ENCODE measurements at regions not wholly inside any gene's neighbourhood (a gene's known extent, or its start where the extent isn't known, plus 50 kb on each side); places are given as distances from the start of the nearest gene placed in this dataset.

DNA sequence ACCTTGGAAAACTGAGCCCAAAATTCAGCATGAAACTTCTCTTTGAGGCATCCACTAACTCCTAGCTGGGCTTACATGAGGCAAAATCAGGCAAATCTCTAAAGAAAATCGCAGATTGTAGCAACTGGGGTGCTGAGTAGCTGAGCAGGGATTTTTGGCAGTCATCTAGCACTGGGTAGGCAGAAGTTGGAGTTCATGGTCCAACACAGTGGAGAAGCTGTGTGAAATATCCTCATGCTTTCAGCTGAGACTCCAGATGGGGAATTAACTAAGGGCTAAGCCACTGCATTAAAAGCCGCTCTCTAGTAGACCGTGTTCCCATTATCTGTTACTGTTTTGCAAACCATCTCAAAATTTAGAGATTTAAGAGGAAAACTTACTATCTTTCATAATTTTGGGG, 240.1 kb upstream of the PHYHIPL start:
- POLR2A ChIA-PET: no interaction called here
- TF ChIP-seq HDGF (IDR thresholded peaks at IDR 0.05; ENCODE audit: borderline replicate concordance): no peak
- no peak for TF ChIP-seq ELF4 (IDR thresholded peaks at IDR 0.05)
- no peak for TF ChIP-seq PKNOX1 (IDR thresholded peaks at IDR 0.05)
- no peak for TF ChIP-seq L3MBTL2 (conservative IDR thresholded peaks at IDR 0.05)
- no peak for TF ChIP-seq ARNT (IDR thresholded peaks at IDR 0.05)
- no peak for TF ChIP-seq SUZ12 (IDR thresholded peaks at IDR 0.05)
- no peak for TF ChIP-seq BHLHE40 (IDR thresholded peaks at IDR 0.05; ENCODE audit: borderline replicate concordance)
- DNase-seq (ENCODE audit: extremely low spot score): no peak
- CTCF ChIA-PET: no interaction called here

- POLR2A ChIA-PET: no interaction called here
Observed at GRCh38 chr10:58937423-58937822, 239.0 kb upstream of the PHYHIPL start.

GRCh38 chr10:58942724-58943123, 233.7 kb upstream of the PHYHIPL start:
- ChIA-PET CTCF (interaction anchor here (0.6 kb wide), 1 partner anchor 680 kb away, joined by 3 read pairs; no protein-coding TSS in a partner anchor), POLR2A (no interaction called here)
- no peak for TF ChIP-seq ELF4 (IDR thresholded peaks at IDR 0.05)
- no peak for TF ChIP-seq LEF1 (IDR thresholded peaks at IDR 0.05; ENCODE audit: borderline replicate concordance)
- no peak for TF ChIP-seq BHLHE40 (IDR thresholded peaks at IDR 0.05; ENCODE audit: borderline replicate concordance)
- TF ChIP-seq ZNF384 (IDR thresholded peaks at IDR 0.05): no peak

More at GRCh38 chr10:58937423-58937822, 239.0 kb upstream of the PHYHIPL start:
- no peak for DNase-seq (ENCODE audit: extremely low spot score)
- CTCF ChIA-PET: interaction anchor here (0.7 kb wide), 1 partner anchor 17 kb away, joined by 3 read pairs; no protein-coding TSS in a partner anchor
- TF ChIP-seq FOXM1 (IDR thresholded peaks at IDR 0.05; ENCODE audit: borderline replicate concordance) (no peak), ZNF384 (IDR thresholded peaks at IDR 0.05) (no peak), NFRKB (IDR thresholded peaks at IDR 0.05) (no peak), FOXA1 (IDR thresholded peaks at IDR 0.05) (no peak), TARDBP (IDR thresholded peaks at IDR 0.05) (no peak), FOXK2 (IDR thresholded peaks at IDR 0.05) (no peak), ARNT (IDR thresholded peaks at IDR 0.05) (no peak), L3MBTL2 (conservative IDR thresholded peaks at IDR 0.05) (no peak), HDGF (IDR thresholded peaks at IDR 0.05; ENCODE audit: borderline replicate concordance) (no peak), LEF1 (IDR thresholded peaks at IDR 0.05; ENCODE audit: borderline replicate concordance) (no peak), SUZ12 (IDR thresholded peaks at IDR 0.05) (no peak), SP1 (IDR thresholded peaks at IDR 0.05) (no peak), ELF4 (IDR thresholded peaks at IDR 0.05) (no peak), BHLHE40 (IDR thresholded peaks at IDR 0.05; ENCODE audit: borderline replicate concordance) (no peak), CTBP1 (IDR thresholded peaks at IDR 0.05; ENCODE audit: borderline replicate concordance) (no peak), PKNOX1 (IDR thresholded peaks at IDR 0.05) (no peak)

GRCh38 chr10:58943256-58943890, 233.1 kb upstream of the PHYHIPL start:
- POLR2A ChIA-PET: no interaction called here
- TF ChIP-seq FOXM1 (IDR thresholded peaks at IDR 0.05; ENCODE audit: borderline replicate concordance) (no peak), BHLHE40 (IDR thresholded peaks at IDR 0.05; ENCODE audit: borderline replicate concordance) (no peak), TARDBP (IDR thresholded peaks at IDR 0.05) (no peak), LEF1 (IDR thresholded peaks at IDR 0.05; ENCODE audit: borderline replicate concordance) (no peak), SUZ12 (IDR thresholded peaks at IDR 0.05) (no peak), HDGF (IDR thresholded peaks at IDR 0.05; ENCODE audit: borderline replicate concordance) (no peak), FOXK2 (IDR thresholded peaks at IDR 0.05) (no peak), CTBP1 (IDR thresholded peaks at IDR 0.05; ENCODE audit: borderline replicate concordance) (no peak), ZNF384 (IDR thresholded peaks at IDR 0.05) (no peak), SP1 (IDR thresholded peaks at IDR 0.05) (no peak), FOXA1 (IDR thresholded peaks at IDR 0.05) (no peak), ELF4 (IDR thresholded peaks at IDR 0.05) (no peak), ARNT (IDR thresholded peaks at IDR 0.05) (no peak), NFRKB (IDR thresholded peaks at IDR 0.05) (no peak), PKNOX1 (IDR thresholded peaks at IDR 0.05) (no peak)
- CTCF ChIA-PET: no interaction called here
- no peak for DNase-seq (ENCODE audit: extremely low spot score)

More at GRCh38 chr10:58942724-58943123, 233.7 kb upstream of the PHYHIPL start:
- no peak for DNase-seq (ENCODE audit: extremely low spot score)

DNA sequence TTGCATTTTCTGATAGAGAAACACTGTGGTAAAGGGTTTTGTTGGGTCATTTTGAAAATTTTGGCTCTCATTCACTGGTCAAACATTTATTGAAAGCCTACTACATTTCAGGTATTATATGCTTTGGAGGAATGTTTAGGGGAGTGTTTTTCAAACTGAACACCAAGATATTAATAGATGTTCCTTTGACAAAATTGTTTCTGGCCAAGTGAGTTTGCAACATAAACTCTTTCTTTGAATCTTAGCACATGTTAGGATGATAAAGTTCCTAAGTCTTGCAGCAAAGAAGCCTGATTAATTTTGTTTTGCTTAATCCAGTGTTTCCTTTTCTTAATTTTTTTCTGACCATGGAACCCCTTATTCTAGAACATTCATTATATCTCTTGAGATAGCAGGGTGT, 232.5 kb upstream of the PHYHIPL start:
- no peak for DNase-seq (ENCODE audit: extremely low spot score)
- TF ChIP-seq HDGF (IDR thresholded peaks at IDR 0.05; ENCODE audit: borderline replicate concordance) (no peak), FOXK2 (IDR thresholded peaks at IDR 0.05) (no peak), NFRKB (IDR thresholded peaks at IDR 0.05) (no peak), FOXA1 (IDR thresholded peaks at IDR 0.05) (no peak), TARDBP (IDR thresholded peaks at IDR 0.05) (no peak), ARNT (IDR thresholded peaks at IDR 0.05) (no peak), SP1 (IDR thresholded peaks at IDR 0.05) (no peak), FOXM1 (IDR thresholded peaks at IDR 0.05; ENCODE audit: borderline replicate concordance) (no peak)
- CTCF ChIA-PET: no interaction called here
- POLR2A ChIA-PET: no interaction called here

DNA sequence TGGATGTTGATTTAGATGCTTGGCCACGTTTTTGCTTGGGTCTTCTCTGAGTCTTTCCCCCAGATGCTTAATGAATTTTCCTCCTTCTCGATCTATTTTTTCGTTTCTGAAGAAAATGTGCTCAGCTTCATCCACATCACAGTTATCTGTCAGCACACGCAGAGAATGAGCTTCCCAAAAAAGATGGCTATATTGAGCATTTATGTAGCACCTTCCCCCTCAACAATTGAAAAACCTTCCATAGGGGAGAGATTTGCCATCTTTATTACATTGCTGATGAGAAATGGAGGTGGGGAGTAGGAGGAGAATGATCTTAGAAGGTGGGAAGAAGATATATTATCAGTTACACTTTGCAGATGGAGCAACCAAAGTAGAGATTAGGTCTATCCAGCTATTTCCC, 228.1 kb upstream of the PHYHIPL start:
- DNase-seq (ENCODE audit: extremely low spot score): no peak
- TF ChIP-seq SP1 (IDR thresholded peaks at IDR 0.05): no peak
- ChIA-PET CTCF (interaction anchor here (0.5 to 0.6 kb wide), 2 partner anchors 234 to 517 kb away, joined by 3 to 5 read pairs; no protein-coding TSS in a partner anchor), POLR2A (no interaction called here)

GRCh38 chr10:58950618-58951017, 225.8 kb upstream of the PHYHIPL start:
- no peak for DNase-seq (ENCODE audit: extremely low spot score)
- TF ChIP-seq ELF4 (IDR thresholded peaks at IDR 0.05): no peak
- ChIA-PET CTCF (no interaction called here), POLR2A (no interaction called here)
